ENCODE measurements at regions not wholly inside any gene's neighbourhood (a gene's known extent, or its start where the extent isn't known, plus 50 kb on each side); places are given as distances from the start of the nearest gene placed in this dataset.
"Not testable (repeated sequence)": the region's sequence is repeated elsewhere in the genome, so short reads cannot be mapped to it uniquely, and the experiment has no call there.

- Mint-ChIP-seq H3K36me3 (ENCODE audit: low read depth, unreplicated experiment) (no peaks in the 10 kb centered on the region), H3K27me3 (ENCODE audit: unreplicated experiment) (peaks cover 1% of the 10 kb centered on the region), H3K27ac (ENCODE audit: unreplicated experiment) (no peak overlapping the region), H3K4me3 (ENCODE audit: unreplicated experiment) (peak overlapping the region; percentile 81), H3K4me1 (ENCODE audit: unreplicated experiment) (peaks cover 22% of the 10 kb centered on the region), H3K9me3 (ENCODE audit: unreplicated experiment) (no peaks in the 10 kb centered on the region)
- DNase-seq (ENCODE audit: low spot score): no peak
- TF ChIP-seq CTCF (IDR thresholded peaks at IDR 0.05; ENCODE audit: unreplicated experiment): no peak
Measured at GRCh38 chr13:24931450-24932251, 164.3 kb upstream of the PABPC3 start.

- H3K4me3 Mint-ChIP-seq (ENCODE audit: unreplicated experiment); H3K9me3 Mint-ChIP-seq (ENCODE audit: unreplicated experiment); DNase-seq (ENCODE audit: low spot score); H3K27me3 Mint-ChIP-seq (ENCODE audit: unreplicated experiment): not testable (repeated sequence)
- Mint-ChIP-seq H3K27ac (ENCODE audit: unreplicated experiment) (peak overlapping the region; percentile 10), H3K4me1 (ENCODE audit: unreplicated experiment) (peaks cover 22% of the 10 kb centered on the region), H3K36me3 (ENCODE audit: low read depth, unreplicated experiment) (peaks cover 10% of the 10 kb centered on the region)
Measured at GRCh38 chr13:24933106-24934023, 162.6 kb upstream of the PABPC3 start.

- H3K36me3 Mint-ChIP-seq (ENCODE audit: low read depth, unreplicated experiment): peaks cover 15% of the 10 kb centered on the region
- H3K4me3 Mint-ChIP-seq (ENCODE audit: unreplicated experiment): not testable (repeated sequence)
- H3K4me1 Mint-ChIP-seq (ENCODE audit: unreplicated experiment): peaks cover 22% of the 10 kb centered on the region
Measured at GRCh38 chr13:24934024-24934385, 161.9 kb upstream of the PABPC3 start.

DNA sequence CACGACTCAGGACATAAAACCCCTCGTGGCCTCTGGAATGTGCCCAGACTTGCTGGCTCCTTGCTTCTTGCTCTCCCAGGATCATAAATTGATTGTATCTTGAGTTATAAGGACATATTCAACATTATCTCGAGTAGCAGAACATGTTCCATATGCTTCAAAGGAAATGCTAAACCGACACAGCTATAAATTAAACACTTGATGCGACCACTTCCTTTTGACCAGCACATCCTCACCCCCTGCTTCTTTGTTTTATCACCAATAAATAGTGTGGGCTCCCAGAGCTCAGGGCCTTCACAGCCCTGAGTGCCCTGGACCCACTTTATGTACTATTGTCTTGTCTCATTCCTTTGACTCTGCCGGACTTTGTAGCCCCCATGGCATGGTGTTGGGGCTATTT, 157.0 kb upstream of the PABPC3 start:
- Mint-ChIP-seq H3K9me3 (ENCODE audit: unreplicated experiment) (no peaks in the 10 kb centered on the region), H3K27me3 (ENCODE audit: unreplicated experiment) (no peaks in the 10 kb centered on the region), H3K27ac (ENCODE audit: unreplicated experiment) (no peak overlapping the region), H3K36me3 (ENCODE audit: low read depth, unreplicated experiment) (peaks cover 47% of the 10 kb centered on the region), H3K4me3 (ENCODE audit: unreplicated experiment) (no peak overlapping the region), H3K4me1 (ENCODE audit: unreplicated experiment) (peaks cover 3% of the 10 kb centered on the region)
- no peak for TF ChIP-seq CTCF (IDR thresholded peaks at IDR 0.05; ENCODE audit: unreplicated experiment)
- DNase-seq (ENCODE audit: low spot score): no peak

More at GRCh38 chr13:24934024-24934385, 161.9 kb upstream of the PABPC3 start:
- H3K9me3 Mint-ChIP-seq (ENCODE audit: unreplicated experiment); H3K27ac Mint-ChIP-seq (ENCODE audit: unreplicated experiment); H3K27me3 Mint-ChIP-seq (ENCODE audit: unreplicated experiment); DNase-seq (ENCODE audit: low spot score): not testable (repeated sequence)

DNA sequence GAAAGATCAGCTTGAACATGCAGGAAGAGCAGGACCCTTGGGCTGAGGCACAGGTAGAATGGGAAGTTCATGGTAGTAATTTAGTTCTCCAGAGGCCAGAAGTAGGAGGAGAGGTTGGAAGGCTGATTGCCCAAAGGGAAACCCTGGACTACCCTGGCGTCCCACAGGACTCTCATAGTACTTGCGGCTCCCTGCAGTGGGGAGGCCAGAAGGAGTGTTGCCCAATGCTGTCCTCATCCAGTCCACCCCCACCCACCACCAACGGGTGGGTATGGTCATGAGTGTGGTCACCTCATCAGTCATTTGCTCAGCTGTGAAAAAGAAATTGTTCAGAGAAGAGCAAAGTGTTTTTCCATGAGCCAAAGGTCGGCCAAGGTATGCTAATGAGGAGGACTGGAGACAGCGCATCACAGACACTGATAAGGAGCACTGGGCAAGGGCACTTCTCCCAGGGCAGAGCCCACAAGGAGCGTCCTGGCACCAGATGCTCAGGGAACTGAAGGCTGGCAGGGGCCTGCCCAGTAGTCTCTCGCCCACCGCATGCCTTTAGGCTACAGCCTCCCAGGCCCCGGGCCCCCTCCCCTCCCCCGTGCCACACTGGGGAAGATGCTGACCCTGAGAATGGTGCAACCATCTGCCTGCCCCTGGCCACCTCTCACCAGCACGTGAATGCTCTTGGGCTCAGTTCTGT, 154.8 kb upstream of the PABPC3 start:
- peaks cover 50% of the 10 kb centered on the region for H3K36me3 Mint-ChIP-seq (ENCODE audit: low read depth, unreplicated experiment)

DNA sequence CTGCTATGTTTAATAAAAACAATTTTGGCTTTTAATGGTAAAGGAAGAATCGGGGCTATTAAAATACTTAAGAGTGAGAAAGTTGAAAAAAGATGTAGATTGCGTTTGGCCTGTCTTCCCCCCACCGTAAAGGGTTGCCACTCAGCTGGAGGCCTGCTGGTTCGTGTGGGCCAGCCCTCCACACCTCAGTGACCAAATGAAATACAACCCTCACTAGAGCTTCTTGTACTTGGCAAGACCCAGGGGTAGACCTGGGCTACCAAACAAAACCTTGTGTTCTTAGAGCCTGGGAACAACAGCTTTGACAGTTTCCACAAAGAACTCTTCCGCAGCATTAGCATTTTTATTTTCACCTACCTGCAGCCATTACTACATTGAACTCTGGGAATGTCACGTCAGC, 152.8 kb upstream of the PABPC3 start:
- Mint-ChIP-seq H3K36me3 (ENCODE audit: low read depth, unreplicated experiment) (peaks cover 42% of the 10 kb centered on the region), H3K4me1 (ENCODE audit: unreplicated experiment) (no peaks in the 10 kb centered on the region), H3K9me3 (ENCODE audit: unreplicated experiment) (no peaks in the 10 kb centered on the region), H3K4me3 (ENCODE audit: unreplicated experiment) (no peak overlapping the region), H3K27ac (ENCODE audit: unreplicated experiment) (no peak overlapping the region), H3K27me3 (ENCODE audit: unreplicated experiment) (no peaks in the 10 kb centered on the region)
- TF ChIP-seq CTCF (IDR thresholded peaks at IDR 0.05; ENCODE audit: unreplicated experiment): no peak
- no peak for DNase-seq (ENCODE audit: low spot score)

More for the DNA sequence above, 154.8 kb upstream of the PABPC3 start:
- not testable (repeated sequence) for H3K4me1 Mint-ChIP-seq (ENCODE audit: unreplicated experiment); H3K9me3 Mint-ChIP-seq (ENCODE audit: unreplicated experiment); DNase-seq (ENCODE audit: low spot score); H3K27me3 Mint-ChIP-seq (ENCODE audit: unreplicated experiment); H3K27ac Mint-ChIP-seq (ENCODE audit: unreplicated experiment); H3K4me3 Mint-ChIP-seq (ENCODE audit: unreplicated experiment)

DNA sequence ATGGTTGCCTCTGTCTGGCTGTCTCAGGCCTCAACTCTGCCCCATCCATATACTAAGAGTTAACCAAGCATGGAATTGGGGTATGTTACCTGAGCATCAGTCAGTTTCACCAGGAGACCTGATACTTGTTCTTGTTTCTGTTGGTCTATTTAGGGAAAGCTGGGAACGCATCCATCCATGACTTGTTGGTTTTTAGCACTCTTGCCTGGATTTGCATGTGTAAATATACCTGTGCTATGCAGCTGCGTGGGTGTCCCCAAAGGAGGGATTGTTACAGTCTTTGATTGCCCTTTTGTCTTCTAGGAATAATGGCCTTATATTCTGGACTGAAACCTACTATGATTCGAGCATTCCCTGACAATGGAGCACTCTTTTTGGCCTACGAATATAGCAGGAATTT, 151.9 kb upstream of the PABPC3 start:
- H3K36me3 Mint-ChIP-seq (ENCODE audit: low read depth, unreplicated experiment): peaks cover 35% of the 10 kb centered on the region
- not testable (repeated sequence) for DNase-seq (ENCODE audit: low spot score); H3K4me1 Mint-ChIP-seq (ENCODE audit: unreplicated experiment); H3K27me3 Mint-ChIP-seq (ENCODE audit: unreplicated experiment); H3K27ac Mint-ChIP-seq (ENCODE audit: unreplicated experiment); H3K4me3 Mint-ChIP-seq (ENCODE audit: unreplicated experiment); H3K9me3 Mint-ChIP-seq (ENCODE audit: unreplicated experiment)

- H3K4me1 Mint-ChIP-seq (ENCODE audit: unreplicated experiment); H3K4me3 Mint-ChIP-seq (ENCODE audit: unreplicated experiment); H3K27ac Mint-ChIP-seq (ENCODE audit: unreplicated experiment); H3K9me3 Mint-ChIP-seq (ENCODE audit: unreplicated experiment); DNase-seq (ENCODE audit: low spot score); H3K27me3 Mint-ChIP-seq (ENCODE audit: unreplicated experiment): not testable (repeated sequence)
- H3K36me3 Mint-ChIP-seq (ENCODE audit: low read depth, unreplicated experiment): peaks cover 10% of the 10 kb centered on the region
Measured at GRCh38 chr13:24948977-24949376, 147.0 kb upstream of the PABPC3 start.

Data from endothelial cell (in vitro differentiated cells).